GM12878 (cell line): ENCODE measurements at regions not wholly inside any gene's neighbourhood (a gene's known extent, or its start where the extent isn't known, plus 50 kb on each side); places are given as distances from the start of the nearest gene placed in this dataset.

Experiments used
- ATAC-seq: fragments of 200-7000 bp; cut with Tn5 transposase; 3 replicates; pipeline ENCODE4 v1.9.1; 2020; ENCODE audit warnings: mild to moderate bottlenecking, moderate library complexity
- BruUV-seq: library from RNA; stranded (reverse); fragments of 400-500 nt; replicated peaks from 2 replicates; lab custom pipeline; 2021; lab: Mats Ljungman, UMichigan
- CTCF ChIA-PET: fragments of 300-600 bp; sonication (Branson Sonifier 250); formaldehyde crosslinking; extraction: SDS; loops from one replicate; lab custom pipeline; 2021; ENCODE audit warnings: inconsistent platforms; lab: Yijun Ruan, JAX
- POLR2A ChIA-PET: fragments of 350-600 bp; formaldehyde crosslinking; extraction: SDS; loops from one replicate; lab custom pipeline; 2021; ENCODE audit warnings: inconsistent platforms; lab: Charles Lee
- RAD21 ChIA-PET: fragments of 300-600 bp; sonication (Branson Sonifier 250); formaldehyde crosslinking; loops from one replicate; lab custom pipeline; 2023; ENCODE audit warnings: antibody characterized with exemption; ENCODE audit not compliant: unreplicated experiment; lab: Charles Lee
- SMC1A ChIA-PET: fragments of 300-600 bp; sonication (Branson Sonifier 250); formaldehyde crosslinking; loops from one replicate; lab custom pipeline; 2023; ENCODE audit not compliant: unreplicated experiment, uncharacterized antibody; lab: Charles Lee
- DNase-seq: peaks from one replicate; pipeline ENCODE4 v3.0.0-alpha.2; 2011; ENCODE audit warnings: low read depth, low spot score
- FAIRE-seq: peaks from 3 replicates; lab custom pipeline; 2011; peaks lifted over from hg19 to GRCh38; lab: Jason Lieb, UNC
- H2AFZ ChIP-seq: 2 replicates; pipeline ENCODE4 v1.6.0; 2011; ENCODE audit warnings: low read depth, low read length, control low read depth; ENCODE audit not compliant: control insufficient read depth
- H3K27ac ChIP-seq: 2 replicates; pipeline ENCODE4 v1.5.1; 2011; ENCODE audit warnings: control low read depth; ENCODE audit not compliant: control insufficient read depth, insufficient read depth
- H3K27me3 ChIP-seq, 2 experiments: replicated peaks in 1 of 2; 2 replicates each; pipeline versions ENCODE4 v1.6.0 to v1.6.1; 2011; ENCODE audit warnings: low read length in 1 of 2; ENCODE audit not compliant: control insufficient read depth in 2 of 2, insufficient read depth in 2 of 2
- H3K36me3 ChIP-seq, 2 experiments: 2 replicates each; pipeline ENCODE4 v1.5.1; 2011; ENCODE audit warnings: low read length in 1 of 2; ENCODE audit not compliant: control insufficient read depth in 2 of 2, insufficient read depth in 2 of 2
- H3K4me1 ChIP-seq: 2 replicates; pipeline ENCODE4 v1.6.1; 2011; ENCODE audit warnings: mild to moderate bottlenecking, low read length, moderate library complexity, mixed read lengths; ENCODE audit not compliant: control insufficient read depth, insufficient read depth
- H3K4me2 ChIP-seq: 2 replicates; pipeline ENCODE4 v1.6.0; 2011; ENCODE audit warnings: control low read depth; ENCODE audit not compliant: control insufficient read depth, insufficient read depth
- H3K4me3 ChIP-seq: fragments of 200-600 bp; sonication (generic); 2 replicates; pipeline ENCODE4 v1.5.1; 2016
- H3K79me2 ChIP-seq: 2 replicates; pipeline ENCODE4 v1.6.0; 2011; ENCODE audit warnings: low read length; ENCODE audit not compliant: control insufficient read depth, insufficient read depth
- H3K9ac ChIP-seq: 2 replicates; pipeline ENCODE4 v1.8.0; 2011; ENCODE audit warnings: low read length, control low read depth, mixed read lengths; ENCODE audit not compliant: control insufficient read depth, insufficient read depth
- H3K9me3 ChIP-seq: replicated peaks from 3 replicates; pipeline ENCODE4 v1.5.1; 2011; ENCODE audit warnings: mild to moderate bottlenecking, low read length; ENCODE audit not compliant: control insufficient read depth, insufficient read depth
- H4K20me1 ChIP-seq: 2 replicates; pipeline ENCODE4 v1.6.0; 2011; ENCODE audit not compliant: control insufficient read depth, insufficient read depth
- ASH2L ChIP-seq: fragments of 300-600, 200-600 bp; sonication (generic); IDR thresholded peaks from 2 replicates; pipeline ENCODE4 v1.6.1; 2017; ENCODE audit warnings: low read depth, mild to moderate bottlenecking, borderline replicate concordance
- CBX3 ChIP-seq: fragments of 200-600 bp; sonication (generic); IDR thresholded peaks from 2 replicates; pipeline ENCODE4 v1.6.1; 2016; ENCODE audit warnings: low read depth, borderline replicate concordance
- CBX5 ChIP-seq: sonication (generic); IDR thresholded peaks from 2 replicates; pipeline ENCODE4 v1.6.1; 2016; ENCODE audit warnings: low read depth, moderate library complexity, mild to moderate bottlenecking, inconsistent platforms
- ESRRA ChIP-seq: IDR thresholded peaks from 2 replicates; pipeline ENCODE4 v1.6.1; 2012; ENCODE audit warnings: mild to moderate bottlenecking, low read length, improper control_type of control experiment
- HCFC1 ChIP-seq: fragments of 150-350 bp; IDR thresholded peaks from 2 replicates; pipeline ENCODE4 v1.6.1; 2014; ENCODE audit warnings: low read length
- IRF4 ChIP-seq: IDR thresholded peaks from 2 replicates; pipeline ENCODE4 v1.6.1; 2011; ENCODE audit warnings: low read depth, low read length
- KLF5 ChIP-seq: fragments of 450-650 bp; IDR thresholded peaks from 2 replicates; pipeline ENCODE4 v1.6.1; 2014; ENCODE audit warnings: mild to moderate bottlenecking; ENCODE audit not compliant: partially characterized antibody
- MXI1 ChIP-seq: fragments of 150-350 bp; IDR thresholded peaks from 2 replicates; pipeline ENCODE4 v1.6.1; 2011; ENCODE audit warnings: low read depth, mild to moderate bottlenecking, inconsistent platforms, low read length, improper control_type of control experiment
- NRF1 ChIP-seq: conservative IDR thresholded peaks from 2 replicates; pipeline ENCODE4 v1.6.1; 2011; ENCODE audit warnings: mild to moderate bottlenecking, low read depth, low read length, improper control_type of control experiment
- PAX5 ChIP-seq: IDR thresholded peaks from 2 replicates; pipeline ENCODE4 v1.6.1; 2011; ENCODE audit warnings: low read depth, low read length, borderline replicate concordance
- PML ChIP-seq: IDR thresholded peaks from 2 replicates; pipeline ENCODE4 v1.6.1; 2012; ENCODE audit warnings: low read length, inconsistent platforms
- POLR2AphosphoS5 ChIP-seq: IDR thresholded peaks from 2 replicates; pipeline ENCODE4 v1.6.1; 2011; ENCODE audit warnings: mild to moderate bottlenecking, low read length, inconsistent platforms
- ZSCAN29 ChIP-seq: fragments of 450-650 bp; IDR thresholded peaks from 2 replicates; pipeline ENCODE4 v1.6.1; 2017; ENCODE audit warnings: mild to moderate bottlenecking, moderate library complexity
- WGBS: methylation state at CpG from one replicate; pipeline ENCODE4 v1.1.6; 2016; ENCODE audit warnings: low lambda C conversion rate; ENCODE audit not compliant: insufficient replicate concordance, insufficient coverage; ENCODE audit errors: missing lambda C conversion rate; 5-methylcytosine and 5-hydroxymethylcytosine counted together
- in situ Hi-C: fragments of 300-500 bp; cut with MboI; formaldehyde crosslinking; loops from 9 replicates; pipeline ENCODE4 v1.14.3; 2018; ENCODE audit warnings: mixed read lengths
- intact Hi-C: fragments of 100-400 bp; cut with micrococcal nuclease; formaldehyde crosslinking; loops from one replicate; pipeline ENCODE4 v1.14.2; 2022; ENCODE audit not compliant: unreplicated experiment
- TF ChIP-seq, protein P1 (sequence below): IDR thresholded peaks from 2 replicates; pipeline ENCODE4 v1.6.1; 2011; ENCODE audit warnings: low read depth, mild to moderate bottlenecking, low read length, moderate library complexity, borderline replicate concordance; ENCODE audit errors: extremely low read depth
- TF ChIP-seq, protein P2 (sequence below): fragments of 450-650 bp; formaldehyde crosslinking; IDR thresholded peaks from 2 replicates; pipeline ENCODE4 v1.5.0; 2022; ENCODE audit warnings: mild to moderate bottlenecking, missing genetic modification characterization
- TF ChIP-seq, protein P3 (sequence below): IDR thresholded peaks from 2 replicates; pipeline ENCODE4 v1.6.1; 2012; ENCODE audit warnings: low read depth, low read length, improper control_type of control experiment
- TF ChIP-seq, protein P4 (sequence below): IDR thresholded peaks from 2 replicates; pipeline ENCODE4 v1.6.1; 2012; ENCODE audit warnings: improper control_type of control experiment, low read depth, low read length; ENCODE audit not compliant: insufficient replicate concordance

DNA sequence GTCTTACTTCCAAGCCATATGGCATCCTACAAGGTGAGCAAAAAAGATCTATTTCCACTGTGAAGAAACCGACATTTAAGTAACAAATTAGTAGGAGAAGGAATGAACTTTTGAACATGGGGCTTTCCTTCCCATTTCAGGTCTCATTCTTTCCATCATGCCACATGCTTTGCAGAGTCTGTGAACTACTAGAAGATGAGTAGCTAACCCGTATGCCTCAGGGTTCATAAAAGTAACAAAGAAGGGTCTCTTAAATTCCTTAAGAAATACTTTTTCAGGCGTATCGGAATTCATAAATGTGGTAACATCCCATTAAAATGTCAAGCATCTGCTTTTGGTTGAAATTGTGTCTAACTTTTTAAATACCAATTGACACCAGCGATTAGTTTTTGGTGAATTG is 81.3 kb upstream of the TNS3 start:
- intact Hi-C loops: no loop called here
- H3K4me1 ChIP-seq: peaks cover 12% of the 10 kb centered on the region
- H3K27ac ChIP-seq: no peak overlapping the region
- WGBS: 64% methylated on average over 5 of the region's 5 CpGs
- H3K9me3 ChIP-seq: no peaks in the 10 kb centered on the region
- no peak overlapping the region for H3K4me3 ChIP-seq
- CTCF ChIA-PET: no interaction called here
- H3K9ac ChIP-seq: no peak overlapping the region
- no TSS peak for BruUV-seq
- no peak overlapping the region for H2AFZ ChIP-seq
- SMC1A ChIA-PET: no interaction called here
- POLR2A ChIA-PET: no interaction called here
- FAIRE-seq: no peak
- H4K20me1 ChIP-seq: no peaks in the 10 kb centered on the region
- no peak for ATAC-seq
- no peaks in the 10 kb centered on the region for H3K36me3 ChIP-seq
- RAD21 ChIA-PET: no interaction called here
- no peak overlapping the region for H3K4me2 ChIP-seq
- DNase-seq: no peak
- no peaks in the 10 kb centered on the region for H3K79me2 ChIP-seq
- in situ Hi-C loops: no loop called here
- no peaks in the 10 kb centered on the region for H3K27me3 ChIP-seq
- no peak for TF ChIP-seq IRF4
- TF ChIP-seq KLF5: no peak
- TF ChIP-seq ZSCAN29: no peak
- no peak for TF ChIP-seq CBX5
- no peak for TF ChIP-seq ESRRA
- no peak for TF ChIP-seq CBX3
- no peak for TF ChIP-seq MXI1
- TF ChIP-seq, protein P1, sequence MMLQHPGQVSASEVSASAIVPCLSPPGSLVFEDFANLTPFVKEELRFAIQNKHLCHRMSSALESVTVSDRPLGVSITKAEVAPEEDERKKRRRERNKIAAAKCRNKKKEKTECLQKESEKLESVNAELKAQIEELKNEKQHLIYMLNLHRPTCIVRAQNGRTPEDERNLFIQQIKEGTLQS: no peak
- TF ChIP-seq, protein P2, sequence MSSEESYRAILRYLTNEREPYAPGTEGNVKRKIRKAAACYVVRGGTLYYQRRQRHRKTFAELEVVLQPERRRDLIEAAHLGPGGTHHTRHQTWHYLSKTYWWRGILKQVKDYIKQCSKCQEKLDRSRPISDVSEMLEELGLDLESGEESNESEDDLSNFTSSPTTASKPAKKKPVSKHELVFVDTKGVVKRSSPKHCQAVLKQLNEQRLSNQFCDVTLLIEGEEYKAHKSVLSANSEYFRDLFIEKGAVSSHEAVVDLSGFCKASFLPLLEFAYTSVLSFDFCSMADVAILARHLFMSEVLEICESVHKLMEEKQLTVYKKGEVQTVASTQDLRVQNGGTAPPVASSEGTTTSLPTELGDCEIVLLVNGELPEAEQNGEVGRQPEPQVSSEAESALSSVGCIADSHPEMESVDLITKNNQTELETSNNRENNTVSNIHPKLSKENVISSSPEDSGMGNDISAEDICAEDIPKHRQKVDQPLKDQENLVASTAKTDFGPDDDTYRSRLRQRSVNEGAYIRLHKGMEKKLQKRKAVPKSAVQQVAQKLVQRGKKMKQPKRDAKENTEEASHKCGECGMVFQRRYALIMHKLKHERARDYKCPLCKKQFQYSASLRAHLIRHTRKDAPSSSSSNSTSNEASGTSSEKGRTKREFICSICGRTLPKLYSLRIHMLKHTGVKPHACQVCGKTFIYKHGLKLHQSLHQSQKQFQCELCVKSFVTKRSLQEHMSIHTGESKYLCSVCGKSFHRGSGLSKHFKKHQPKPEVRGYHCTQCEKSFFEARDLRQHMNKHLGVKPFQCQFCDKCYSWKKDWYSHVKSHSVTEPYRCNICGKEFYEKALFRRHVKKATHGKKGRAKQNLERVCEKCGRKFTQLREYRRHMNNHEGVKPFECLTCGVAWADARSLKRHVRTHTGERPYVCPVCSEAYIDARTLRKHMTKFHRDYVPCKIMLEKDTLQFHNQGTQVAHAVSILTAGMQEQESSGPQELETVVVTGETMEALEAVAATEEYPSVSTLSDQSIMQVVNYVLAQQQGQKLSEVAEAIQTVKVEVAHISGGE (CRISPR knock-in tag): no peak
- no peak for TF ChIP-seq PML
- TF ChIP-seq HCFC1: no peak
- TF ChIP-seq ASH2L: no peak
- TF ChIP-seq, protein P3, sequence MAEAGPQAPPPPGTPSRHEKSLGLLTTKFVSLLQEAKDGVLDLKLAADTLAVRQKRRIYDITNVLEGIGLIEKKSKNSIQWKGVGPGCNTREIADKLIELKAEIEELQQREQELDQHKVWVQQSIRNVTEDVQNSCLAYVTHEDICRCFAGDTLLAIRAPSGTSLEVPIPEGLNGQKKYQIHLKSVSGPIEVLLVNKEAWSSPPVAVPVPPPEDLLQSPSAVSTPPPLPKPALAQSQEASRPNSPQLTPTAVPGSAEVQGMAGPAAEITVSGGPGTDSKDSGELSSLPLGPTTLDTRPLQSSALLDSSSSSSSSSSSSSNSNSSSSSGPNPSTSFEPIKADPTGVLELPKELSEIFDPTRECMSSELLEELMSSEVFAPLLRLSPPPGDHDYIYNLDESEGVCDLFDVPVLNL: no peak
- no peak for TF ChIP-seq PAX5
- no peak for TF ChIP-seq POLR2AphosphoS5
- TF ChIP-seq, protein P4, sequence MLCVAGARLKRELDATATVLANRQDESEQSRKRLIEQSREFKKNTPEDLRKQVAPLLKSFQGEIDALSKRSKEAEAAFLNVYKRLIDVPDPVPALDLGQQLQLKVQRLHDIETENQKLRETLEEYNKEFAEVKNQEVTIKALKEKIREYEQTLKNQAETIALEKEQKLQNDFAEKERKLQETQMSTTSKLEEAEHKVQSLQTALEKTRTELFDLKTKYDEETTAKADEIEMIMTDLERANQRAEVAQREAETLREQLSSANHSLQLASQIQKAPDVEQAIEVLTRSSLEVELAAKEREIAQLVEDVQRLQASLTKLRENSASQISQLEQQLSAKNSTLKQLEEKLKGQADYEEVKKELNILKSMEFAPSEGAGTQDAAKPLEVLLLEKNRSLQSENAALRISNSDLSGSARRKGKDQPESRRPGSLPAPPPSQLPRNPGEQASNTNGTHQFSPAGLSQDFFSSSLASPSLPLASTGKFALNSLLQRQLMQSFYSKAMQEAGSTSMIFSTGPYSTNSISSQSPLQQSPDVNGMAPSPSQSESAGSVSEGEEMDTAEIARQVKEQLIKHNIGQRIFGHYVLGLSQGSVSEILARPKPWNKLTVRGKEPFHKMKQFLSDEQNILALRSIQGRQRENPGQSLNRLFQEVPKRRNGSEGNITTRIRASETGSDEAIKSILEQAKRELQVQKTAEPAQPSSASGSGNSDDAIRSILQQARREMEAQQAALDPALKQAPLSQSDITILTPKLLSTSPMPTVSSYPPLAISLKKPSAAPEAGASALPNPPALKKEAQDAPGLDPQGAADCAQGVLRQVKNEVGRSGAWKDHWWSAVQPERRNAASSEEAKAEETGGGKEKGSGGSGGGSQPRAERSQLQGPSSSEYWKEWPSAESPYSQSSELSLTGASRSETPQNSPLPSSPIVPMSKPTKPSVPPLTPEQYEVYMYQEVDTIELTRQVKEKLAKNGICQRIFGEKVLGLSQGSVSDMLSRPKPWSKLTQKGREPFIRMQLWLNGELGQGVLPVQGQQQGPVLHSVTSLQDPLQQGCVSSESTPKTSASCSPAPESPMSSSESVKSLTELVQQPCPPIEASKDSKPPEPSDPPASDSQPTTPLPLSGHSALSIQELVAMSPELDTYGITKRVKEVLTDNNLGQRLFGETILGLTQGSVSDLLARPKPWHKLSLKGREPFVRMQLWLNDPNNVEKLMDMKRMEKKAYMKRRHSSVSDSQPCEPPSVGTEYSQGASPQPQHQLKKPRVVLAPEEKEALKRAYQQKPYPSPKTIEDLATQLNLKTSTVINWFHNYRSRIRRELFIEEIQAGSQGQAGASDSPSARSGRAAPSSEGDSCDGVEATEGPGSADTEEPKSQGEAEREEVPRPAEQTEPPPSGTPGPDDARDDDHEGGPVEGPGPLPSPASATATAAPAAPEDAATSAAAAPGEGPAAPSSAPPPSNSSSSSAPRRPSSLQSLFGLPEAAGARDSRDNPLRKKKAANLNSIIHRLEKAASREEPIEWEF: no peak
- TF ChIP-seq NRF1: no peak
